ENCODE measurements at regions not wholly inside any gene's neighbourhood (a gene's known extent, or its start where the extent isn't known, plus 50 kb on each side); places are given as distances from the start of the nearest gene placed in this dataset.
A peak's percentile ranks its signal among the peaks of the same experiment; 100 is the strongest.

DNA sequence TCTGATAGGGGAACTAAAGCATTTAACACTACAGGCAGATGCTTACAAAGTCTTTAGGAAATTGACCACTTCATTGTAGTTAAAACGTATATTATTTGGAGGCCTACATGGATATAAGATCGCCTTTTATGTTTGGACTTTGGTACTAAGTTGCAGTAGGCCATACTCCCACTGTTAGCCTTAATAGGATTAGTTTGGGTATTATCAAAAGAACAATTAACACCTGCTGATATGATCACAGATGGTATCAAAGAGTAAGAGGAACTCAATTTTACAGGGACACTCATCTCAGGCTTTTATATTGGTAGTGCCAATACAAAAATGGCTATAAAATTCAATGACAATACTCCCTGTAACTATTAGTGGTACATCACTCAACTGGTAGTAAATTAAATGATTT lies 1183.0 kb downstream of the MAT2B start:
- DNase-seq (ENCODE audit: low spot score): no peak

DNA sequence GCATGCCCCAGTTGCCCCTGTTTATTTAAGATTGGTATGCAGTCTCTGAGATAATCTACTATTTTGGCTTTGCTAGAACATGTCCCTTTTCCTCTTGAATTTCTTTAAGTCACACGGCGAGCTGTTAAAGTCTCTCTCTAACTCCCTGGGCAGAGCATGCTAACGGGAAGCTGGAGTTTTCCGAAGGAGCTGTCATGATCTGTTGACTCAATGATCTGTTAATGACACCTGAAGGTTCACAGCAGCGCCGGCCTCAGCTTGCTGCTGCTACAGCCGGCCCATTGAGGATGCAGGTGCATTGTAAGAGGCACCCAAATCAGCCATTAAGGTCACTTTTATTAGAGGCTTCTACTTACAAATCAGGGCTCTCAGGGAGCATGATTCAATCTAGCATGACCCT lies 1203.4 kb downstream of the MAT2B start:
- no peak for DNase-seq (ENCODE audit: low spot score)

DNA sequence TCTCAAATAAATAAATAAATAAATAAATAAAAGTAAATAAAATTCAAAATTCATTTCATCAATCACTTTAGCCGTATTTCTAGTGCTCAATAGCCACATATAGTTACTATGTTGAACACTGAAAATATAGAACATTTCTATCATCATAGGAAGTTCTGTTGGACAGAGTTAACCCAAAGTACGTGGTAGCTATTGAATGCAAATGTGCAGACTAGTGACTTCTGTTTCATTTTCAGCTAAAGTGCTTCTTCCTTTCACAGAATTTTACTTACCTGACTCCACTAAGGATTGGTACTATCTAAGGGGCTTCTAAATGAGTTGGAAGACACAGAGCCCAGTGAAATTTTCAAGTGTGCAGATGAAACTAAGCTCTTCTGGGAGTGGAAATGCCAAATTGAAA lies 1208.3 kb downstream of the MAT2B start:
- DNase-seq (ENCODE audit: low spot score): no peak

DNA sequence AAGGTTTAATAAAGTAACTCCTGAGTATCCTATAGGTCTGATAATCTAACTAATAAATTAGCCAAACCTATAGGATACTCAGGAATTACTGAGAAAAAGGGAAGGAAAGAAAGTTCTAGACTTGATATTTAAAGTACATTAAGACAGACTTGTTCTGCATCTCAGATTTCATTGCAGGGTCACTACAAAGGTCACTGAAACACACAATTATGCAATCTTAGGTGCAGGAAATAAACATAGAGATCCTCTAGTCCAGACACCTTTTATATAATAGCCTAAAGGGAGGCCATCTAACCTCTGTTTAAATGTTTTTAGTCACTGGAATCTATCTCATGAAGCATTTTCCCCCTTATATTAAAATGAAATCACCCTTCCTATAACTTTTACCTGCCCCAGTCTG lies 1215.7 kb downstream of the MAT2B start:
- no peak for DNase-seq (ENCODE audit: low spot score)

DNA sequence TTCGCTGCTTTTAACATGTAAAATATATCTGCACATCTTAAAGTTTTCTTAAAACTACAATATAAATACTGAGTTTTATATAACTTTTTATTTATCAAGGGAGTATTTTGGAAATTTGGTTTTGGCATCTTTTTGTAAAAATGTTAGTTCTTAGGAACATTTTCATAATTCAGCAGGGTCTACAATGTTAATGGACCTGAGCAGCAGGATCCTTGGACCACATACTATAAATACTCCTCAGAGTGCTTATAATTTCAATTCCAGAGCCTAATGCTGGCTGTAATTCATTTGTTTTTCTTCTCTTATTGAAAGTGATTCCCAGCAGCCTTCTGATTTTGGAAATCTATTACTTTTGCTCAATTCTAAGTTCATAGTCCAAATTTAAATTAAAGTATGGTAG lies 1216.2 kb downstream of the MAT2B start:
- DNase-seq (ENCODE audit: low spot score): no peak

DNA sequence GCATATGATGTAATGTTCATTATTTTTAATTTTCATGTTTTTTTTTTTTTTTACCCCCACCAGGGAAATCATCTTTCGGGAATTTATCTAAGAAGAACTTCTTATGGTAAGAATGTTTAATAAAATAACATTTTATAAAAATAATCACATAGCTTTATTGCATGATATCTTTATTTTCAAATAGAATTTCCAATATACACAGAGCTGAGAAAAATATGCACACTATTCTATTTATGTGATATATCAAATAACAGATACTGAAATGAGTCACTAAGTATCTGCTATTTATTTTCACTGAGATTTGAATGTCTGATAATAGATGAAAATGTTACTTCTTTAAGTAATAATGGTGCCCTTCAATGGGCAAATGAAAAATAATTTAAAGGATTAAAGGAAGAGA lies 1217.3 kb downstream of the MAT2B start:
- DNase-seq (ENCODE audit: low spot score): no peak

DNA sequence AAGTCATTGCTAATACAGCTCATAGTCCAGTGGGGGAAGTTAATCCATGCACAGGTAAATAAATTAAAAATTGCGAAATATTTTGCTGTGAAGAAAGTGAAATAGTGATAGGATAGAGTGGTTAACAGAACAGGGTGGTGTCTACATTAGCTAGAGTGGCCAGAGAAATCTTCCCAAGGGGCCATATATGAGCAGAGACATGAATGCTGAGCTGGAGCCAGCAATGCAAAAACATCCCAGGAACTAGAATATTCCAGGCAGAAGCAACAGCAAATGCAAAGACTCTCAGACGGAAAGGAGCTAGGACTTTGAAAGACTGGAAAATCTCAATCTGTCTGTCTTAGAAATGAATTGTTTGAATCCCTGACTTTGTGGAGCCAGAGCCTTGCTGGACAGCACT lies 1221.6 kb downstream of the MAT2B start:
- DNase-seq (ENCODE audit: low spot score): no peak

DNA sequence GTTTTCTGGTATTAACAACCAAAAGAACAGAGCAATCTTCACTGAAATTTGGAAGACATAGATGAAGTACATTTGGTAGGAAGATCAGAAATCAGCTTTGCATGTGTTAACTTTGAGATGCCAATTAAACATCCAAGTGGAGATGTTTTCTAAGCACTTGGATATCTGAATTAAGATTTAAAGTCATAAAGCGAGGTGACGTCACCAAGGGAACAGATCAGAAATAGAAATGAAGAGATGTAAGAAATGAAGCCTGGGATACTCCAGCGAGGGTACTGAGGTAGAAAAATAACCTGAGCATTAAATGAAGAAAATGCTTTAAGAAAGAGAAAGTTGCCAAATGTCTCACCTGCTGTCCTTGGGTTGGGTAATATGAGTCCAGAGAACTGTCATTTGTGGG lies 1223.3 kb downstream of the MAT2B start:
- DNase-seq (ENCODE audit: low spot score): no peak

DNA sequence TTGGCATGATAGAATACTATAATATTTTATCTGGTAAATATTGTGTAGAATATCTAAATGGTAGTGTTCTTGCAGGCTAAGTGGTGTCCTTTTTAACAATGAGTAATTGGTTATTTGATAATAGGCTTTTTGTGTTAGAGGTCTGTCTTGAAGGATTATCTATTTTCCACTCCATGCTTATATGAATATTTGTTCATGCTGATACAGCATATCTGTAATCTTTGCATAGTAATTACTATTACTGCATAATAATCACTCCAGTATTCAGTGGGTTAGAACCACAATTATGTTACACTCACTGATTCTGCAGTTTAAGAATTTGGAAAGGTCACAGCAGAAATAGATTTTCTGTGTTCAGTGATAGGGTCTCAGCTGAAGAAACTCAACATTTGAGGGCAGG lies 1229.9 kb downstream of the MAT2B start:
- no peak for DNase-seq (ENCODE audit: low spot score)

DNA sequence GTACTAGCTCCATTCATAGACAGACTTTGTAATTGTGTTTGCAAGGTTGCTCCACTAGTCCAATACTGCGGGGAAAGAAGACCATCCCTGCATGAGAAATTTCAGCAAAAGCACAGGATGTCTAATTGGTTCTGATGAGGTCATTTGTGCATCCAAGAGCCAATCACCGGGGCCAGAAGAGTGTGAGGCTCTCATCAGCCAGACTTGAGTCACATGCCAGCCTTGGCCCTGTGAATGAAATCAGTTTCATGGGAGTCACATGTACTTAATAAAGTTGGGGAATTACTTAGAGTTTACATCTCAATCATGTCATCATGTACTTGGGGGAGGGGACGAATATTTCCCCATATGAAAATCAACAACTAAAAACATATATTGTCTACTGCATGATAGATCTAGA lies 1236.0 kb downstream of the MAT2B start:
- peak; percentile 4 for DNase-seq (ENCODE audit: low spot score)

DNA sequence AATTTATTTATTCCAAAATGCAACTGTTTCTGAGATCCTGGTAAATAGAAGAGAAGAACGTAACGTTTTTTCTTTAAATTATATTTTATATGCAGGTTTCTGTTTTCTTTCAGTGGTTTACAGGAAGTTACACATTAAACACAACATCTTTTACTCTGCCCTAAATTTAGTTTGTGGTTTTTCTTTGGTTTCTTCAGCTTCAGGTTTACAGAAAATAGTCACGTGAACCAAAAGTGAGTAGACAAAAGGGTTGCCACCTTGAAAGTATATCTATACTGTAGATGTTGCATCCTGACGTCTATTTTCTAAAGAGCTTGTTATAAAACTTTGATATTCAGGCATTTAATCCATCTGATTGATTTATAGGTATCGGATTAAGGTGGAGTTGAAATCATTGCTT lies 1236.6 kb downstream of the MAT2B start:
- DNase-seq (ENCODE audit: low spot score): no peak

DNA sequence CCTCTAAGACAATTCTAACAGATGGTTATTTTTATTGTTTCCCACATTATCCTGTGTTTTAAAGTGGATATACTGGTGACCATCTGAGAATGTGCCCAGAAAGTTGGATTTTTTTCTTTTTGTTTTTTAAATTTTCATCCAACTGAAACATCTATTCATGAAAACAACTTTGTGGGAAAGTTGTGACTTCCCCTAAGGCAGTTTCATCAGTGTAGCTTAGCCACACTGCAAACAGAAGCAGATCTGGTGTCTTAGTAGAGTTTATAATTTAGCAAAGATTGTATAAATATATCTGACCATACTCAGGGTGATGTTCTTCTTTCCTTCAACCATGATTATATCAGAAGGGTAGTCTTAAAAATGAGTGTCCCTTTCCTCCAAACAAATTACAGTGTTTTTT lies 1241.3 kb downstream of the MAT2B start:
- DNase-seq (ENCODE audit: low spot score): no peak

DNA sequence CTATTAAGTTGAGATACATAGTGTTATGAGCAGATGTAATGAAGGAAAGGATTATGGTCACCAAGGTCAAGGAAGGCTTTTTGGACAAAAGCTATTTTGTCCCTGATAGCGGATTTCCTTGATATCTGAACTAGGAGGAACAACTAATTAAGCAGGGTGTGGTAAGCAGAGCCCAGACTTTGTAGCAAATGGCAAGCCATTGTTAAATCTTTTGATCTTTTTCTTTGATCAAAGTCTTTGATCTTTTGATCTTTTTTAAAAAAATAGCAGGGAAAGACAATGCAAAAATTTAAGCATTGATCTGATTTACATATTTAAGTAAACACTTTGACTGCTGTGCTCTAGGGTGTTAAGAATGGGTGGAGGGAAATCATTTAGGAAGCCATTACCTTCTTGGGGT lies 1242.0 kb downstream of the MAT2B start:
- DNase-seq (ENCODE audit: low spot score): no peak

DNA sequence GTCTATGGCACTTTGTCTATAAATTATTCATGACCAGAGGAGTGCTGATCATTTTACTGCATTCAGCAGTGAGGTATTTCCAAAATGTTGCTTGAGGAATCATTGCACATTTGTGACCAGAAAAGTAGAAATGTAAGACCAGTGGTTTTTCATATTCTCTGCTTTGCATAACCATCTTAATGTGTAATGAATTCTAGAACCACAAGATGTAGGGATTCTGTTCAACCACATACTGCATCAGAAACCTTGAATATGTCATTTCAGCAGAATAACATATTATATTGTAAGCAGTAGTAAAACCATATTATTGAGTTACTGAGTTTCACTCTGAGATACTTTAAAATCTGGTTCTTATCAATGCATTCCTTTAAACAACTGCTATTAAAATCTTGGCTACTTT lies 1243.4 kb downstream of the MAT2B start:
- no peak for DNase-seq (ENCODE audit: low spot score)

DNA sequence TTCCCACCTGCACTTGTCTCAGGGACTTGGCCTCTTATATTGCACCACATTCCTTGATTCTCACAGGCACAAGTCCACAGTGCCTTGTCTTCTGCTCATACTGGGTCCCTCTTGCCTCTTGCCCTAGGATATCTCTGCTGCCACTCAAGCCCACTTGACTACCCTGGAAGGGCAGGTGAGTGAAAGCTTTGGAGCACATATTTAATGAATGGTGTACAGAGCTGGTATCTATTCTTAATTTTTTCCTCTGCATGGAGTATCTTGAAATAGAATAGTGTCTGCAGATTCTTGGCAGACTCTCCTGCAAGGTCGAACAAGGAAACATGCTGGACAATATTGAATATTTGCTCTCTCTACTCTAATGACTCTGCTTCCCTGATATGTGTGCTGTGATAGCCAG lies 1248.0 kb downstream of the MAT2B start:
- DNase-seq (ENCODE audit: low spot score): no peak

DNA sequence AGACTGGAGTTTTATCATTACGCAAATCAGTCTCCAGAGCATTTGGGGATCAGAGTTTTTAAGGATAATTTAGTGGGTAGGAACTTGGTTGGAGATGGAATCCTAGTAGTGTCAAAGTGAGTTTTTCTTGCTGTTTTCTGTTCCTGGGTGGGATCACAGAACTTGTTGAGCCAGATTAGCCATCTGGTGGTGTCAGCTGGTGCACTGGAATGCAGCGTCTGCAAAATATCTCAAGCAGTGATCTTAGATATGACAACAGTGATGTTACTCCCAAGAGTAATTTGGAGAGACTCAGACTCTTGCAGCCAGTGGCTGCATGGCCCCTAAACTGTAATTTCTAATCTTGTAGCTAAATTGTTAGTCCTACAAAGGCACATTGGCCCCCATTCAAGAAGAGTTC lies 1257.8 kb downstream of the MAT2B start:
- DNase-seq (ENCODE audit: low spot score): no peak

DNA sequence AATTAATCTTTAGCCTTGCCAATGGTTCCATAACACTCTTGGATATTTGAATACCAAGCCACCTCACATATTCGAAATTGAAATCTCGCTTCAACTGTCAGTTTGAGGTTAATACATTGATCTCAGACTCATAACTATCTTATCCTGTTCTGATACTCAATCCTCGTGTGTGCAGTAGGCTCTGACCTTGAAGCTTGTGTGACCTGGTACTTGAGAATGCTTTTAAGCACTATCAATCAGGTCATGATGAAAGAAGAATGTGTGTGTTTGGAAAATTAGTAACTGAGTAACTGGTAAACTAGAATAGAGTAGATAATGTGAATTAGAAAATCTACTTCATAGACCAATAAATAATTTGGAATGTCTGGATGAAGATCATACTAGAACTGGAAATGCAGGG lies 1266.7 kb downstream of the MAT2B start:
- DNase-seq (ENCODE audit: low spot score): no peak

DNA sequence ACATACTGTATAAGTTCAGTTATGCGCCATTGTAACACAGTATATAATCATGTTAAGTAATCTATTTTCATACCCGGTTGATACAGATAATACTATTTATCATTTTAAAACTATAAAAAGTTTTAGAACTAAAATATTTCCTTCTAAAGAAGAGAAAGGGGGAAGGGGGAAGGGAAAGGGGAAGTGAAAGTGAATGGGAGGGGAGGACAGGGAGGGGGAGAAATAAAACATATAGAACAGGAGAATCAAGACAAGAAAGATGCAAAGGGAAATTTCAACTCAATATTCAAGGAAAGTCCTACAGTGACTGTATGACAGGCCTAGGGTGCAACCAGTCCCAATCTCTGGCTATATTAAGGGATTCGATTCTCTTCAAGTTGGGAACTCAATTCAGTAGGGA lies 1278.8 kb downstream of the MAT2B start:
- no peak for DNase-seq (ENCODE audit: low spot score)

DNA sequence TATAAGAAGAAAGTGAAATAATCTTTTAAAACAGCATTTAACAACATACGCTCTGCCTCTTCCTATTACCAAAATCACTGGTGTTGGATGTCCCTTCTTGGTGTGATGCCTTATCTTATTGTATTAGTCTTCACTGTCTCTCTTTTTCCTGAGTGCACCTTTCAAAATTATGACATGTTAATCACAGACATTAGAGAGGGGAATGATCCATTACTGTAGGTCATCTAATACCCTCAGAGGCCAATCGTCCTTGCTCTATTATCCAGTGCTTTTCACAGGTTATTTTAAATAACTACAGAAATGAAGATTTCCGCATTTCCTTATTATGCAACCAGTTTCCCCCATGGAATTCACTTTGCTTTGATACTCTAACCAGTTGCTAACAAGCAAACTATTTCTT lies 1292.7 kb downstream of the MAT2B start:
- DNase-seq (ENCODE audit: low spot score): no peak

DNA sequence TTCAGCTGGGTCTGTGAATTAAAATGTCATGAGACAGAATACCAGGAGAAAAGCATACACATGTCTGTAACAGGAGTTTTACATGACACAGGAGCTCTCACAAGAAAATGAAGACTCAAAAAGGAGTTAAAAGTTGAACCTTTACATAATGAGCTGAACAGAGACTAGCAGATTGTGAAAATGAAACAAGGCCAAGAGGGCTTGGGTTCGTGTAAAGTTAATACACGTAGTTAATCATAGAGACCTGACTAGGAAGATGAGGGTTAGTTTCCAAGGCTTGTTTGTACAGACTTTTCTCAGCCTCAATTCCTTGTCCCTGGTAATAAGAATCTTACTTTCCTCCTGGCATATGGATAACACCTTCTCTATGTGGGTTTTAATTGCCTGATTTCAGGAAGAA lies 1294.0 kb downstream of the MAT2B start:
- DNase-seq (ENCODE audit: low spot score): no peak

DNA sequence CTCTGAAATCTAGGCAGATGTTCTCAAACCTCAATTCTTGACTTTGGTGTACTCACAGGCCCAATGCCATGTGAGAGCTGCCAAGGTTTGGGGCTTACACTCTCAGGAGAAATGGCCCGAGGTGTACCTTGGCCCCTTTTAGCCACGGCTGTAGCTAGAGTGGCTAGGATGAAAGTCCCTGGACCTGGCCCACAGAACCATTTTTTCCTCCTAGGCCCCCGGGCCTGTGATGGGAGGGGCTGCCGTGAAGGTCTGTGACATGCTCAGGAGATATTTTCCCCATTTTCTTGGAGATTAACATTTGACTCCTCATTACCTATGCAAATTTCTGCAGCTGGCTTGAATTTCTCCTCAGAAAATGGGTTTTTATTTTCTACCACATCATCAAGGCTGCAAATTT lies 1296.5 kb downstream of the MAT2B start:
- DNase-seq (ENCODE audit: low spot score): no peak

DNA sequence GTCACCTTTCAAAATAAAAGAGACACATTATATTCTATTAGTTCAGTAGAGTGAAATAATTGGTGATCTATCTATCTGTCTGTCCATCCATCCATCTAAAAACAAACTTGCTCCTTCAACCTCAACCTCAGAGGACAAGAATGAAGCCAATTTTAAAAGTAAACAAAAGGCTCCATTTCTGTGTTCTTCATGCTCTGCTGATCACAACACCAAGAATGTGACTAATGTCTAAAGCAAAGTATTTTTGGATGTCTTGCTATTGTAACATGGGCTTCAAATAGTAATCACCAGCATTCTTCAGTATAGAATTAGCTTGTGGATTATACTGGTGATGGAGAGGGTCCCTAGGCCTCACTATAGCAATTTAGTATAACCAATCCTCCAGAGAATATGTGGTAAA lies 1304.4 kb downstream of the MAT2B start:
- no peak for DNase-seq (ENCODE audit: low spot score)

DNA sequence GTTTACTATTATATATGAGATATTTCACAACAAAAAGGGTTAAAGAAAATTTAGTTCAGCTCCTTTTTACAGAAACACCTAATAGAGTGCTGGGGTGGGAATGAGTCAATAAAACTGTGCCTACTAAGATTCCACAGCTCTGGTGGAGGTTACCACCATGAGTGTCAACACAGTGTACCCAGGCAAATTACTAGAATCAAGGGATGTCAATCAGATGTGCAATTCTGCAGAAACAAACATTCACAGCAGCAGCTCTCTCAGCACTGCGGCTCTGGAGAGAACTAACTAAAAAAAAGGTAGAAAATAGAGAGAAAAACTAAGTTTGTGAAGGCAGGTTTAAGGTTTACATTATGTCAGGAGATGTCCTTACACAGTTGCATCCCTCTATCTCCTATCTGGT lies 1313.0 kb downstream of the MAT2B start:
- DNase-seq (ENCODE audit: low spot score): no peak

DNA sequence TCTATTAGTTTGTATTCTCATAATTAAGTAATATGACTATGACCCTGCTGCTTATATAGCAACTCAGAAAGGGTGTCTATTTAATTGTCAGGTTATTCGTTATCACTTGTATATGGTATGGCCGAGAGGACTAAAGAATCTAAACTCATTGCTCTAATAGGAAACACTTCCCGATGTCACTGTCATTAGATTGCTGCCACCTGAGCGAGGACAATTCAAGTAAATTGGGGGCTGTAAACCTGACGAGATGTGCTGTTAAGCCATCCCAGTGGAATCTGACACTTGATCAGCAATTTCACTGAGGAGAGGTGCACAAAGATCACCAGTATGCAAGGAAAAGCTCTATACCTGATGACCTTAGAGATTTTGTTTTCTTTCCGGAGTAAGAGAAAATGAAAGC lies 1319.3 kb downstream of the MAT2B start:
- no peak for DNase-seq (ENCODE audit: low spot score)

DNA sequence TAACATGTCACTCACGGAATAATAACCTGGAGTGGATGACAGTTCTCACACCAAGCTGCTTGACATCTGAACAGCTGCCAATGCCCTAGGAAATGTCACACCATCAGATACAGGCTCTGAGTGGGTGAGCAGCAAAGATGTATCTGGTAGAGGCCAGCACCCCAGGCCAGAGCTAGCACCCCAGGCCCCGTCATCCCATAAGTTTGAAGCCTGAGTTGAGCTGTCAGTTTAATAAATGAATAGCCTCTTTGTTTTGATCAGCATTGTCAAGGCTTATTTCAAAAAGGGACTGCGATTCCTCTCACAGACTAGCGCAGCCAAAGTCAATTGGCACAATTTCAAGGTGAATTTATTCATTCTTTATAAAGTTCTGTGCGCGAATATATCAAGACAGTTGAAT lies 1327.1 kb downstream of the MAT2B start:
- no peak for DNase-seq (ENCODE audit: low spot score)

DNA sequence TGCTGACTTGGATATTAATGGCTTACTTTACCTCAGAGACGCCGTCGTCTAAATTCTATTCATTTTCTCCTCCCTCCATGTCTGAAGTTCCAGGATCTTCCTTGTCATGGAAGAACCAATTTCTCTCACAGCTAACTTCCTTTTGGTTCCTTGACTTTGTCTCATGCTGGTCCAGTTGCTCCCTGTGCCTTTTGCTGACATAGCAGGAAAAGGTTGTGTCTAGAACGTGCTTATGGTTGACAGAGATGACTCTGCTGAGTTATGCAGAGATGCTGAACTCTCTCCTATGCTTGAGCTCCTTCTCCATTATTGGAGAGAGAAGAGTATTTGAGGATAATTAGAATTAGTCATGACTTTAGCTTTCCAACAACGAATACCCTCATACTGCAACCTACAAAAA lies 1338.9 kb downstream of the MAT2B start:
- DNase-seq (ENCODE audit: low spot score): no peak

Data from RKO (cell line).